Neural cell (in vitro differentiated cells): ENCODE measurements at regions not wholly inside any gene's neighbourhood (a gene's known extent, or its start where the extent isn't known, plus 50 kb on each side); places are given as distances from the start of the nearest gene placed in this dataset.

Source experiments
- H2AFZ ChIP-seq: fragments of 200-600, 300-800 bp; sonication (generic), shearing (Covaris generic); 2 replicates; pipeline ENCODE4 v1.6.0; 2014; ENCODE audit warnings: low read depth, mild to moderate bottlenecking, antibody characterized with exemption, low read length, moderate library complexity
- H3F3A ChIP-seq: fragments of 200-600 bp; shearing (Covaris generic); 2 replicates; pipeline ENCODE4 v1.6.1; 2016; ENCODE audit warnings: mild to moderate bottlenecking, moderate library complexity, mixed read lengths, antibody characterized with exemption, low read length; ENCODE audit not compliant: insufficient read depth, poor library complexity, severe bottlenecking
- H3K27ac ChIP-seq: fragments of 200-600, 300-800 bp; sonication (generic), shearing (Covaris generic); 2 replicates; pipeline ENCODE4 v1.5.1; 2014; ENCODE audit warnings: mild to moderate bottlenecking, low read length, moderate library complexity
- H3K27me3 ChIP-seq: fragments of 300-800, 200-600 bp; sonication (generic), shearing (Covaris generic); 2 replicates; pipeline ENCODE4 v1.6.0; 2014; ENCODE audit warnings: mild to moderate bottlenecking, low read depth, low read length, moderate library complexity; ENCODE audit not compliant: insufficient read depth
- H3K36me3 ChIP-seq: fragments of 300-800, 200-600 bp; sonication (generic), shearing (Covaris generic); 2 replicates; pipeline ENCODE4 v1.5.1; 2014; ENCODE audit warnings: mild to moderate bottlenecking, antibody characterized with exemption, low read length, moderate library complexity; ENCODE audit not compliant: insufficient read depth
- H3K4me2 ChIP-seq: fragments of 300-800, 200-600 bp; sonication (generic), shearing (Covaris generic); 2 replicates; pipeline ENCODE4 v1.6.0; 2014; ENCODE audit warnings: mild to moderate bottlenecking, low read length
- H3K4me3 ChIP-seq: fragments of 300-800, 200-600 bp; sonication (generic), shearing (Covaris generic); 2 replicates; pipeline ENCODE4 v1.5.1; 2014; ENCODE audit warnings: mild to moderate bottlenecking, low read length, moderate library complexity
- H3K79me2 ChIP-seq: fragments of 200-600 bp; shearing (Covaris generic); replicated peaks from 2 replicates; pipeline ENCODE4 v1.6.0; 2014; ENCODE audit warnings: mild to moderate bottlenecking, low read length, moderate library complexity; ENCODE audit not compliant: insufficient read depth
- H3K9ac ChIP-seq: fragments of 300-800, 200-600 bp; sonication (generic), shearing (Covaris generic); 2 replicates; pipeline ENCODE4 v1.6.1; 2016; ENCODE audit warnings: mild to moderate bottlenecking, low read length, mixed read lengths
- H3K9me2 ChIP-seq: fragments of 200-600 bp; shearing (Covaris generic); 2 replicates; pipeline ENCODE4 v1.6.1; 2016; ENCODE audit warnings: mild to moderate bottlenecking, low read length, mixed read lengths; ENCODE audit not compliant: insufficient read depth
- H3K9me3 ChIP-seq: fragments of 200-600, 300-800 bp; sonication (generic), shearing (Covaris generic); 2 replicates; pipeline ENCODE4 v1.6.1; 2016; ENCODE audit warnings: mild to moderate bottlenecking, mixed run types, low read length, moderate library complexity, mixed read lengths
- H4K20me1 ChIP-seq: fragments of 200-600 bp; shearing (Covaris generic); 2 replicates; pipeline ENCODE4 v1.6.1; 2016; ENCODE audit warnings: mild to moderate bottlenecking, mixed run types; ENCODE audit not compliant: insufficient read depth
- CTCF ChIP-seq: fragments of 450-650 bp; IDR thresholded peaks from 2 replicates; pipeline ENCODE4 v1.5.1; 2014; ENCODE audit warnings: antibody characterized with exemption, mild to moderate bottlenecking, moderate library complexity; ENCODE audit not compliant: poor library complexity, severe bottlenecking
- EP300 ChIP-seq: fragments of 450-650 bp; conservative IDR thresholded peaks from 2 replicates; pipeline ENCODE4 v1.6.1; 2014; ENCODE audit warnings: antibody characterized with exemption, mild to moderate bottlenecking, moderate library complexity; ENCODE audit not compliant: poor library complexity, severe bottlenecking
- EZH2 ChIP-seq: fragments of 200-600, 300-800 bp; shearing (Covaris generic), sonication (generic); IDR thresholded peaks from 2 replicates; pipeline ENCODE4 v1.6.1; 2014; ENCODE audit warnings: antibody characterized with exemption, low read length, borderline replicate concordance, mild to moderate bottlenecking; ENCODE audit not compliant: insufficient read depth, poor library complexity, severe bottlenecking
- MXI1 ChIP-seq: fragments of 450-650 bp; conservative IDR thresholded peaks from 2 replicates; pipeline ENCODE4 v1.6.1; 2014; ENCODE audit warnings: antibody characterized with exemption, mild to moderate bottlenecking; ENCODE audit not compliant: poor library complexity, severe bottlenecking
- POLR2AphosphoS5 ChIP-seq: IDR thresholded peaks from 2 replicates; pipeline ENCODE4 v1.6.1; 2012
- RAD21 ChIP-seq: fragments of 450-650 bp; conservative IDR thresholded peaks from 2 replicates; pipeline ENCODE4 v1.6.1; 2014; ENCODE audit warnings: antibody characterized with exemption, mild to moderate bottlenecking, moderate library complexity
- REST ChIP-seq: IDR thresholded peaks from 2 replicates; pipeline ENCODE4 v1.6.1; 2012; ENCODE audit warnings: borderline replicate concordance
- SMC3 ChIP-seq: fragments of 450-650 bp; conservative IDR thresholded peaks from 2 replicates; pipeline ENCODE4 v1.6.1; 2014; ENCODE audit warnings: antibody characterized with exemption, mild to moderate bottlenecking, moderate library complexity; ENCODE audit not compliant: poor library complexity
- TAF1 ChIP-seq: IDR thresholded peaks from 2 replicates; pipeline ENCODE4 v1.6.1; 2012; ENCODE audit warnings: low read depth

DNA sequence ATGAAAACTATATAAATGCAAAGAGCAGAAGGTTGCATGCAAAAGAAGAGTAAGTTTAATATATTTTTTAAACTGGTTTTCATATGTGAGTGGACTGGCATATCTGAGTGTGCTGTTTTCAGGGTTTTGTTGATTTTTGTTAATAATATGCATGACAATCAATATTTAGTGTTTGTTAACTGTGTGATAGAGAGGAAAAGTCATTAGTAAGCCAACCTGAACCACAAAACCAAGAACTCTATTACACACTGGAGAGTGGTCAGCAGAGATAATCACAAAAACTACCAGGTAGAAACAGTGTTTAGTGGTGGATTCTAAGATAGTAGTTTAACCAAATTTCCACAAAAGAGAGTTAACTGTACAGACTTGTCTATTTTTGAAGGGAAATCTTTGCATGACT lies 396.9 kb downstream of the GASK1B start:
- Histone ChIP-seq H3K4me3 (no peak overlapping the region), H3F3A (no peaks in the 10 kb centered on the region), H4K20me1 (no peaks in the 10 kb centered on the region), H3K36me3 (no peaks in the 10 kb centered on the region), H3K79me2 (no peaks in the 10 kb centered on the region), H3K27ac (no peak overlapping the region), H3K9me3 (no peaks in the 10 kb centered on the region), H2AFZ (no peak overlapping the region), H3K27me3 (no peaks in the 10 kb centered on the region), H3K9me2 (no peaks in the 10 kb centered on the region), H3K4me2 (no peak overlapping the region), H3K9ac (no peak overlapping the region)
- no peak for TF ChIP-seq POLR2AphosphoS5
- no peak for TF ChIP-seq EZH2
- TF ChIP-seq TAF1 = no peak
- no peak for TF ChIP-seq CTCF
- TF ChIP-seq REST = no peak
- no peak for TF ChIP-seq SMC3
- TF ChIP-seq RAD21 = no peak
- no peak for TF ChIP-seq MXI1
- no peak for TF ChIP-seq EP300

DNA sequence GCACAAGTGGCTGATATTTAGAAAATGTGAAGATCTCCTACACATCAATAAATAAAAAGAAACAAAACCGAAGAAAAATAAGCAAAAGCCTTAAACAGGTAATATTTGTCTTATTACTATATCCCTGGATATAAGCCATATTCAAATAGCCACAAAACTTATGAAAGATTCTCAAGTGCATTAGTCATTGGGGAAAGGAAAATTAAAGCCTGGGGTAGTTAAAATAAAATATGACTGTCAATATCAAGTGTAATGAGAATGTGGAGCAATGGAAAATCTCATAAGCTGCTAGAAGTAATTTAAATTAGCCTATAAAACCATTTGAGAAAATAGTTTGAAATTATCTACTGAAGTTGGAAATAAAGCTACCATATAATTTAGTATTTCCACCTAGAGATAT lies 399.9 kb downstream of the GASK1B start:
- H3K9ac ChIP-seq = no peak overlapping the region
- no peaks in the 10 kb centered on the region for H3K9me3 ChIP-seq
- no peak overlapping the region for H3K27ac ChIP-seq
- no peak overlapping the region for H3K4me3 ChIP-seq
- H2AFZ ChIP-seq = no peak overlapping the region
- no peaks in the 10 kb centered on the region for H3K27me3 ChIP-seq
- H3F3A ChIP-seq = no peaks in the 10 kb centered on the region
- no peaks in the 10 kb centered on the region for H4K20me1 ChIP-seq
- no peak for TF ChIP-seq RAD21
- TF ChIP-seq EZH2 = no peak
- H3K4me2 ChIP-seq = no peak overlapping the region
- H3K36me3 ChIP-seq = no peaks in the 10 kb centered on the region
- H3K9me2 ChIP-seq = no peaks in the 10 kb centered on the region
- no peaks in the 10 kb centered on the region for H3K79me2 ChIP-seq

- H3K27me3 ChIP-seq = no peaks in the 10 kb centered on the region
- H3K9me2 ChIP-seq = no peaks in the 10 kb centered on the region
- no peaks in the 10 kb centered on the region for H3K79me2 ChIP-seq
- H3K27ac ChIP-seq = no peak overlapping the region
- H2AFZ ChIP-seq = no peak overlapping the region
- no peak overlapping the region for H3K4me3 ChIP-seq
- H3K9me3 ChIP-seq = no peaks in the 10 kb centered on the region
- H3K36me3 ChIP-seq = no peaks in the 10 kb centered on the region
- H3K9ac ChIP-seq = no peak overlapping the region
- TF ChIP-seq EZH2 (no peak), MXI1 (no peak), POLR2AphosphoS5 (no peak), REST (no peak), CTCF (no peak), RAD21 (no peak), TAF1 (no peak), EP300 (no peak), SMC3 (no peak)
- H3K4me2 ChIP-seq = no peak overlapping the region
- no peaks in the 10 kb centered on the region for H4K20me1 ChIP-seq
- no peaks in the 10 kb centered on the region for H3F3A ChIP-seq
Measured at GRCh38 chr4:157768419-157768818, 404.4 kb downstream of the GASK1B start.
